Astrocyte of the cerebellum (primary cell): ENCODE measurements at regions not wholly inside any gene's neighbourhood (a gene's known extent, or its start where the extent isn't known, plus 50 kb on each side); places are given as distances from the start of the nearest gene placed in this dataset.

Source experiments
- DNase-seq: peaks from one replicate; pipeline ENCODE4 v3.0.0-alpha.2; 2011; ENCODE audit warnings: low read depth
- H3K4me3 ChIP-seq: 2 replicates; pipeline ENCODE4 v1.5.1; 2011; ENCODE audit warnings: mild to moderate bottlenecking, low read depth, low read length, moderate library complexity
- CTCF ChIP-seq: IDR thresholded peaks from 2 replicates; pipeline ENCODE4 v1.5.1; 2012; ENCODE audit warnings: low read length, low read depth, moderate library complexity, mild to moderate bottlenecking; ENCODE audit errors: missing control alignments
- in situ Hi-C: cut with HindIII; loops from 2 replicates; pipeline ENCODE4 v1.10.0; 2017; ENCODE audit warnings: low sequenced_read_pairs

GRCh38 chr4:90030202-90030601 lies 97.0 kb upstream of the CCSER1 start:
- TF ChIP-seq CTCF: no peak
- no peak for DNase-seq
- H3K4me3 ChIP-seq: no peak overlapping the region
- in situ Hi-C loops: no loop called here

GRCh38 chr4:90030953-90031352 lies 96.2 kb upstream of the CCSER1 start:
- no peak for TF ChIP-seq CTCF
- no peak overlapping the region for H3K4me3 ChIP-seq
- no peak for DNase-seq
- in situ Hi-C loops: no loop called here

DNA sequence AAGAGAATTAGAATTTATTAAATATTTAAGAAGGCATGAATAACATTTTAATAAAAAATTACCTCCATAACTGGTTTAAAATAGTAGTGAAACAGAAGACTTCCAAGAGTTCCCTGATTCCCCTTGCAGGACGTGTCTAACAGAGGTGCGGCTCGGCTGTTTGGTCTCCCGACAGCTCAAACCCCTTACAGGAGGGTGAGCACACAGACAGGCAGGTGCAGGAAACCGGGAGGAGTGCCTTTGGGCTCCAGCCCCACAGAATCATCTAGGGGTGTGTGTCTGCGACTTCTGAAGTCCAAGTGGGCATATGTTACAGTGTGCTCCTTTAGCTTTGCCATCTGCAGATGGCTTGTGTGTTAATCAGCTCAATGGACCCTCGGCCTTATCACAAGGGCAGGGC lies 88.1 kb upstream of the CCSER1 start:
- no peak for DNase-seq
- no peak overlapping the region for H3K4me3 ChIP-seq
- no peak for TF ChIP-seq CTCF
- in situ Hi-C loops: no loop called here

GRCh38 chr4:90051999-90052398 lies 75.2 kb upstream of the CCSER1 start:
- no peak for TF ChIP-seq CTCF
- no peak overlapping the region for H3K4me3 ChIP-seq
- no peak for DNase-seq
- in situ Hi-C loops: no loop called here

GRCh38 chr4:90057091-90057490 lies 70.1 kb upstream of the CCSER1 start:
- in situ Hi-C loops: no loop called here
- DNase-seq: no peak
- no peak overlapping the region for H3K4me3 ChIP-seq
- TF ChIP-seq CTCF: no peak

- no peak for TF ChIP-seq CTCF
- in situ Hi-C loops: no loop called here
- H3K4me3 ChIP-seq: no peak overlapping the region
These were observed 67.2 kb upstream of the CCSER1 start for GRCh38 chr4:90060039-90060438.

GRCh38 chr4:90061881-90062280 lies 65.3 kb upstream of the CCSER1 start:
- in situ Hi-C loops: no loop called here
- TF ChIP-seq CTCF: no peak
- no peak for DNase-seq

More at GRCh38 chr4:90060039-90060438, 67.2 kb upstream of the CCSER1 start:
- DNase-seq: no peak

More at GRCh38 chr4:90061881-90062280, 65.3 kb upstream of the CCSER1 start:
- H3K4me3 ChIP-seq: no peak overlapping the region
